ENCODE measurements at regions not wholly inside any gene's neighbourhood (a gene's known extent, or its start where the extent isn't known, plus 50 kb on each side); places are given as distances from the start of the nearest gene placed in this dataset.

DNA sequence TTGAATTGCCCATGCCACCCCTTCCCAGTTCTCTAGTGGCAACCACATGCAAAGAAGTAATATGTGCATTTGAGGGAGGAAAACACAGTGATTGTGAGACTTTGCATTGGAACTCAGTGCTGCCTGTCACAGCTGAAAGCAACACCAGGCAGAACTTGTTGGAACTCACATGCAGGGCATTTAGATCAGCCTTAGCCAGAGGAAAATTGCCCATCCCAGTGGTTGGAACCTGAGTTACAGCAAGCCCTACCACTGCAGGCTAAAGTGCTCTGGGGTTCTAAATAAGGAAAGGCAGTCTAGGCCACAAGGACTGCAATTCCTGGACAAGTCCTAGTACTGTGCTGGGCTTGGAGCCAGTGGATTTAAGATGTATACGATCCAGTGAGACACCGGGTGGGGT is 245.3 kb upstream of the UFL1 start:
- no peak for DNase-seq (ENCODE audit: low read depth in 1 of 2, low spot score in 2 of 2)
- 71% methylated on average over 2 of the region's 2 CpGs; no CpG with 5 or more reads in 1 of the 2 experiments for WGBS, 2 experiments (ENCODE audit: extremely low coverage in 1 of 2, insufficient coverage in 1 of 2, insufficient read length in 1 of 2, insufficient replicate concordance in 2 of 2, low coverage in 1 of 2, low lambda C conversion rate in 2 of 2, missing lambda C conversion rate in 1 of 2)

More for the DNA sequence above, 245.3 kb upstream of the UFL1 start:
- Histone ChIP-seq H3K79me1 (ENCODE audit: low read depth, low read length) (no peaks in the 10 kb centered on the region), H2AK5ac (ENCODE audit: low read depth, low read length) (no peak overlapping the region), H3K79me2 (ENCODE audit: control insufficient read depth in 1 of 2, insufficient read depth in 2 of 2, low read length in 2 of 2) (no peaks in the 10 kb centered on the region), H3K23me2 (ENCODE audit: low read depth, low read length) (no peaks in the 10 kb centered on the region), H2BK5ac (ENCODE audit: low read depth, low read length) (no peak overlapping the region), H3K36me3 (ENCODE audit: control insufficient read depth in 2 of 4, insufficient read depth in 4 of 4, low read length in 3 of 4) (no peaks in the 10 kb centered on the region), H3K18ac (ENCODE audit: extremely low read depth, low read length) (no peak overlapping the region; the same call in 1 of the 2 replicates), H3K4me1 (replicated peaks in 1 of 4; ENCODE audit: control insufficient read depth in 3 of 4, insufficient read depth in 4 of 4, low read length in 3 of 4) (no peaks in the 10 kb centered on the region), H2BK120ac (replicated peaks; ENCODE audit: low read depth, low read length) (no peak overlapping the region), H3K27ac (ENCODE audit: low read depth, low read length) (no peak overlapping the region), H3K4me3 (ENCODE audit: extremely low read depth in 1 of 4, insufficient read depth in 2 of 4, low read depth in 3 of 4, low read length in 4 of 4) (no peak overlapping the region), H3K9me3 (ENCODE audit: insufficient read depth in 2 of 2, low read depth in 1 of 2, low read length in 1 of 2) (no peaks in the 10 kb centered on the region), H4K91ac (replicated peaks; ENCODE audit: insufficient read length, low read length) (no peak overlapping the region), H4K8ac (ENCODE audit: extremely low read depth, insufficient read depth, low read length) (no peak overlapping the region), H2BK12ac (ENCODE audit: low read depth, low read length) (no peak overlapping the region), H3K9ac (replicated peaks in 1 of 4; ENCODE audit: extremely low read depth in 1 of 4, low read depth in 3 of 4, low read length in 3 of 4) (no peak overlapping the region), H3K4ac (replicated peaks; ENCODE audit: insufficient read length, low read depth, low read length) (no peak overlapping the region), H4K20me1 (replicated peaks in 1 of 2; ENCODE audit: control insufficient read depth in 1 of 2, insufficient read depth in 2 of 2, low read length in 2 of 2) (no peaks in the 10 kb centered on the region), H3K56ac (replicated peaks; ENCODE audit: insufficient read length, low read depth, low read length) (no peak overlapping the region), H2BK15ac (ENCODE audit: low read length) (no peak overlapping the region), H3K27me3 (replicated peaks in 1 of 4; ENCODE audit: control insufficient read depth in 3 of 4, extremely low read depth in 1 of 4, insufficient read depth in 3 of 4, low read length in 3 of 4) (no peaks in the 10 kb centered on the region), H2BK20ac (ENCODE audit: low read length) (no peak overlapping the region), H4K5ac (ENCODE audit: insufficient read length, low read depth, low read length) (no peak overlapping the region), H3K4me2 (ENCODE audit: insufficient read depth in 1 of 2, low read depth in 2 of 2, low read length in 2 of 2) (no peak overlapping the region), H3K23ac (ENCODE audit: insufficient read length) (no peak overlapping the region), H2AFZ (ENCODE audit: low read length) (peak overlapping the region; percentile 58; the same call in 1 of the 2 replicates), H3K14ac (ENCODE audit: insufficient read length) (no peak overlapping the region)
- CTCF ChIA-PET (ENCODE audit: partially characterized antibody), result interaction anchor here (0.8 to 2.1 kb wide), 3 partner anchors 9 to 18 kb away, joined by 3 to 5 read pairs (median 5); no protein-coding TSS in a partner anchor
- TF ChIP-seq RAD21 (IDR thresholded peaks at IDR 0.05 in 1 of 2, conservative IDR thresholded peaks at IDR 0.05 in 1 of 2; ENCODE audit: low read depth in 2 of 2, low read length in 2 of 2) (peak; percentile 29 to 40; a peak in 3 of 4 replicates), CHD2 (IDR thresholded peaks at IDR 0.05; ENCODE audit: low read length) (no peak)
- TF ChIP-seq, protein P1, sequence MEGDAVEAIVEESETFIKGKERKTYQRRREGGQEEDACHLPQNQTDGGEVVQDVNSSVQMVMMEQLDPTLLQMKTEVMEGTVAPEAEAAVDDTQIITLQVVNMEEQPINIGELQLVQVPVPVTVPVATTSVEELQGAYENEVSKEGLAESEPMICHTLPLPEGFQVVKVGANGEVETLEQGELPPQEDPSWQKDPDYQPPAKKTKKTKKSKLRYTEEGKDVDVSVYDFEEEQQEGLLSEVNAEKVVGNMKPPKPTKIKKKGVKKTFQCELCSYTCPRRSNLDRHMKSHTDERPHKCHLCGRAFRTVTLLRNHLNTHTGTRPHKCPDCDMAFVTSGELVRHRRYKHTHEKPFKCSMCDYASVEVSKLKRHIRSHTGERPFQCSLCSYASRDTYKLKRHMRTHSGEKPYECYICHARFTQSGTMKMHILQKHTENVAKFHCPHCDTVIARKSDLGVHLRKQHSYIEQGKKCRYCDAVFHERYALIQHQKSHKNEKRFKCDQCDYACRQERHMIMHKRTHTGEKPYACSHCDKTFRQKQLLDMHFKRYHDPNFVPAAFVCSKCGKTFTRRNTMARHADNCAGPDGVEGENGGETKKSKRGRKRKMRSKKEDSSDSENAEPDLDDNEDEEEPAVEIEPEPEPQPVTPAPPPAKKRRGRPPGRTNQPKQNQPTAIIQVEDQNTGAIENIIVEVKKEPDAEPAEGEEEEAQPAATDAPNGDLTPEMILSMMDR (IDR thresholded peaks at IDR 0.05; ENCODE audit: control extremely low read depth in 1 of 3, insufficient read depth in 1 of 3, low read depth in 1 of 3, low read length in 3 of 3), result peak in 1 of 3 experiments; percentile 30; a peak in 1 of 4 replicates
- POLR2A ChIA-PET (ENCODE audit: partially characterized antibody), result no interaction called here
- FAIRE-seq, result no peak
